Skeletal muscle cell (primary cell): ENCODE measurements at regions not wholly inside any gene's neighbourhood (a gene's known extent, or its start where the extent isn't known, plus 50 kb on each side); places are given as distances from the start of the nearest gene placed in this dataset.

ENCODE experiments used
- DNase-seq: peaks from one replicate; pipeline ENCODE4 v3.0.0-alpha.2; 2010; ENCODE audit warnings: low read depth
- H3K4me3 ChIP-seq: 2 replicates; pipeline ENCODE4 v1.5.1; 2011; ENCODE audit warnings: low read depth, mild to moderate bottlenecking, control low read depth, low read length, moderate library complexity

- DNase-seq: no peak
- no peak overlapping the region for H3K4me3 ChIP-seq
Observed at GRCh38 chr4:56286763-56287162, 100.5 kb downstream of the AASDH start.

- DNase-seq: no peak
- no peak overlapping the region for H3K4me3 ChIP-seq
Observed at GRCh38 chr4:56283375-56283774, 103.9 kb downstream of the AASDH start.

- no peak for DNase-seq
- no peak overlapping the region for H3K4me3 ChIP-seq
Observed at GRCh38 chr4:56282004-56282403, 105.3 kb downstream of the AASDH start.

GRCh38 chr4:56276547-56276946, 110.7 kb downstream of the AASDH start:
- DNase-seq: no peak
- H3K4me3 ChIP-seq: no peak overlapping the region

GRCh38 chr4:56273391-56273790, 113.9 kb downstream of the AASDH start:
- no peak for DNase-seq
- no peak overlapping the region for H3K4me3 ChIP-seq

- DNase-seq: no peak
- no peak overlapping the region for H3K4me3 ChIP-seq
Observed at GRCh38 chr4:56272927-56273326, 114.4 kb downstream of the AASDH start.

- no peak overlapping the region for H3K4me3 ChIP-seq
- DNase-seq: no peak
Observed at GRCh38 chr4:56272003-56272402, 115.3 kb downstream of the AASDH start.

GRCh38 chr4:56271131-56271530, 116.2 kb downstream of the AASDH start:
- no peak for DNase-seq
- no peak overlapping the region for H3K4me3 ChIP-seq

GRCh38 chr4:56267558-56267957, 119.7 kb downstream of the AASDH start:
- no peak for DNase-seq

GRCh38 chr4:56264873-56265272, 122.4 kb downstream of the AASDH start:
- no peak for DNase-seq
- no peak overlapping the region for H3K4me3 ChIP-seq

More at GRCh38 chr4:56267558-56267957, 119.7 kb downstream of the AASDH start:
- H3K4me3 ChIP-seq: no peak overlapping the region

GRCh38 chr4:56261027-56261426, 126.3 kb downstream of the AASDH start:
- no peak overlapping the region for H3K4me3 ChIP-seq
- DNase-seq: no peak

GRCh38 chr4:56260320-56260719, 127.0 kb downstream of the AASDH start:
- DNase-seq: no peak
- H3K4me3 ChIP-seq: no peak overlapping the region

- H3K4me3 ChIP-seq: no peak overlapping the region
- DNase-seq: no peak
Observed at GRCh38 chr4:56259655-56260054, 127.6 kb downstream of the AASDH start.

- DNase-seq: no peak
- H3K4me3 ChIP-seq: no peak overlapping the region
Observed at GRCh38 chr4:56255820-56256219, 131.5 kb downstream of the AASDH start.

- no peak overlapping the region for H3K4me3 ChIP-seq
- no peak for DNase-seq
Observed at GRCh38 chr4:56253666-56254305, 133.5 kb downstream of the AASDH start.

- no peak overlapping the region for H3K4me3 ChIP-seq
- DNase-seq: no peak
Observed at GRCh38 chr4:56252561-56253152, 134.6 kb downstream of the AASDH start.

GRCh38 chr4:56251556-56251955, 135.7 kb downstream of the AASDH start:
- no peak for DNase-seq
- H3K4me3 ChIP-seq: no peak overlapping the region

GRCh38 chr4:56250776-56251175, 136.5 kb downstream of the AASDH start:
- H3K4me3 ChIP-seq: no peak overlapping the region
- no peak for DNase-seq

- DNase-seq: no peak
- no peak overlapping the region for H3K4me3 ChIP-seq
Observed at GRCh38 chr4:56247646-56248045, 139.6 kb downstream of the AASDH start.

GRCh38 chr4:56246233-56246610, 141.1 kb downstream of the AASDH start:
- no peak overlapping the region for H3K4me3 ChIP-seq
- no peak for DNase-seq

GRCh38 chr4:56245547-56246232, 141.6 kb downstream of the AASDH start:
- H3K4me3 ChIP-seq: no peak overlapping the region
- DNase-seq: no peak
